H9 (cell line): ENCODE measurements at regions not wholly inside any gene's neighbourhood (a gene's known extent, or its start where the extent isn't known, plus 50 kb on each side); places are given as distances from the start of the nearest gene placed in this dataset.

Experiments
- DNase-seq: peaks from one replicate; pipeline ENCODE4 v3.0.0-alpha.2; 2017
- H2AFZ ChIP-seq: one replicate; pipeline ENCODE4 v1.6.1; 2013; ENCODE audit warnings: mild to moderate bottlenecking, low read length, control low read depth, moderate library complexity
- H2AK5ac ChIP-seq: 2 replicates; pipeline ENCODE4 v1.6.1; 2013; ENCODE audit warnings: low read length, control low read depth, mixed read lengths; ENCODE audit not compliant: insufficient read length
- H2BK120ac ChIP-seq: one replicate; pipeline ENCODE4 v1.6.1; 2013; ENCODE audit warnings: low read depth, mild to moderate bottlenecking, low read length, control low read depth, inconsistent platforms; ENCODE audit not compliant: poor library complexity, severe bottlenecking
- H2BK12ac ChIP-seq: 2 replicates; pipeline ENCODE4 v1.6.1; 2013; ENCODE audit warnings: low read length, control low read depth, mixed read lengths, low read depth; ENCODE audit not compliant: insufficient read length
- H2BK15ac ChIP-seq: 2 replicates; pipeline ENCODE4 v1.6.1; 2013; ENCODE audit warnings: low read depth, low read length, control low read depth
- H2BK20ac ChIP-seq: one replicate; pipeline ENCODE4 v1.6.1; 2013; ENCODE audit warnings: low read depth, mild to moderate bottlenecking, low read length, control low read depth, inconsistent platforms; ENCODE audit not compliant: poor library complexity, severe bottlenecking
- H2BK5ac ChIP-seq: 2 replicates; pipeline ENCODE4 v1.6.1; 2013; ENCODE audit warnings: low read length, control low read depth, mixed read lengths; ENCODE audit not compliant: insufficient read length
- H3K14ac ChIP-seq: 2 replicates; pipeline ENCODE4 v1.6.1; 2013; ENCODE audit warnings: low read length, control low read depth; ENCODE audit not compliant: insufficient read depth
- H3K18ac ChIP-seq: 2 replicates; pipeline ENCODE4 v1.6.1; 2013; ENCODE audit warnings: low read depth, mild to moderate bottlenecking, mixed read lengths, low read length, control low read depth; ENCODE audit not compliant: insufficient read length
- H3K23ac ChIP-seq: 2 replicates; pipeline ENCODE4 v1.6.1; 2013; ENCODE audit warnings: low read length, control low read depth, mixed read lengths, low read depth; ENCODE audit not compliant: insufficient read length
- H3K23me2 ChIP-seq: 2 replicates; pipeline ENCODE4 v1.6.1; 2013; ENCODE audit warnings: low read depth, mild to moderate bottlenecking, mixed read lengths, low read length, control low read depth; ENCODE audit not compliant: insufficient read length, poor library complexity, severe bottlenecking
- H3K27ac ChIP-seq: 2 replicates; pipeline ENCODE4 v1.5.1; 2013; ENCODE audit warnings: low read length, control low read depth, mixed read lengths, low read depth; ENCODE audit not compliant: insufficient read length
- H3K27me3 ChIP-seq: 2 replicates; pipeline ENCODE4 v1.6.1; 2013; ENCODE audit warnings: low read length, control low read depth, inconsistent platforms; ENCODE audit not compliant: insufficient read depth
- H3K4ac ChIP-seq: 2 replicates; pipeline ENCODE4 v1.6.1; 2013; ENCODE audit warnings: low read depth, mild to moderate bottlenecking, control low read depth, inconsistent platforms, low read length, moderate library complexity
- H3K4me1 ChIP-seq: 2 replicates; pipeline ENCODE4 v1.6.1; 2013; ENCODE audit warnings: low read length, control low read depth, inconsistent platforms; ENCODE audit not compliant: insufficient read depth
- H3K4me2 ChIP-seq: 2 replicates; pipeline ENCODE4 v1.6.1; 2013; ENCODE audit warnings: low read length, control low read depth, mixed read lengths; ENCODE audit not compliant: insufficient read length, insufficient read depth
- H3K56ac ChIP-seq: 2 replicates; pipeline ENCODE4 v1.6.1; 2013; ENCODE audit warnings: low read depth, mild to moderate bottlenecking, mixed read lengths, low read length, control low read depth; ENCODE audit not compliant: insufficient read length
- H3K79me1 ChIP-seq: 2 replicates; pipeline ENCODE4 v1.6.1; 2013; ENCODE audit warnings: low read depth, mild to moderate bottlenecking, moderate library complexity, low read length, control low read depth, inconsistent platforms; ENCODE audit not compliant: insufficient read depth, poor library complexity, severe bottlenecking
- H3K79me2 ChIP-seq: 2 replicates; pipeline ENCODE4 v1.6.1; 2013; ENCODE audit warnings: low read length, control low read depth, inconsistent platforms; ENCODE audit not compliant: insufficient read depth
- H3K9ac ChIP-seq: 2 replicates; pipeline ENCODE4 v1.6.1; 2013; ENCODE audit warnings: low read length, control low read depth, mixed read lengths; ENCODE audit not compliant: insufficient read length; ENCODE audit errors: extremely low read depth
- H3K9me3 ChIP-seq: one replicate; pipeline ENCODE4 v1.6.1; 2013; ENCODE audit warnings: low read depth, low read length, inconsistent platforms; ENCODE audit not compliant: control insufficient read depth
- H3T11ph ChIP-seq: one replicate; pipeline ENCODE4 v1.6.1; 2013; ENCODE audit warnings: mild to moderate bottlenecking, low read length, control low read depth, inconsistent platforms
- H4K20me1 ChIP-seq: one replicate; pipeline ENCODE4 v1.6.1; 2013; ENCODE audit not compliant: control insufficient read depth, insufficient read length, insufficient read depth
- H4K5ac ChIP-seq: 2 replicates; pipeline ENCODE4 v1.6.1; 2013; ENCODE audit warnings: low read depth, mild to moderate bottlenecking, mixed read lengths, low read length, control low read depth; ENCODE audit not compliant: insufficient read length
- H4K8ac ChIP-seq: replicated peaks from 2 replicates; pipeline ENCODE4 v1.6.1; 2013; ENCODE audit warnings: low read length, control low read depth, mixed read lengths, low read depth; ENCODE audit not compliant: insufficient read length
- H4K91ac ChIP-seq: 2 replicates; pipeline ENCODE4 v1.6.1; 2013; ENCODE audit warnings: low read depth, mild to moderate bottlenecking, moderate library complexity, mixed read lengths, low read length, control low read depth; ENCODE audit not compliant: insufficient read length
- H3K27ac Mint-ChIP-seq, 3 experiments: 2 replicates in 2 of 3; 3 replicates in 1 of 3; pipeline ENCODE4 v1.8.0; 2020 to 2021; ENCODE audit warnings: mixed read lengths in 3 of 3, mild to moderate bottlenecking in 1 of 3, moderate library complexity in 1 of 3
- H3K27me3 Mint-ChIP-seq: 2 replicates; pipeline ENCODE4 v1.8.0; 2021; ENCODE audit warnings: low read depth, mild to moderate bottlenecking, moderate library complexity, mixed read lengths
- H3K36me3 Mint-ChIP-seq, 3 experiments: 2 replicates in 2 of 3; 3 replicates in 1 of 3; pipeline ENCODE4 v1.8.0; 2020 to 2021; ENCODE audit warnings: low read depth in 3 of 3, mixed read lengths in 3 of 3; ENCODE audit not compliant: insufficient read depth in 1 of 3
- H3K4me1 Mint-ChIP-seq, 2 experiments: 2 replicates each; pipeline ENCODE4 v1.8.0; 2020; ENCODE audit warnings: mixed read lengths in 2 of 2
- H3K4me3 Mint-ChIP-seq, 2 experiments: 2 replicates in 1 of 2; 3 replicates in 1 of 2; pipeline ENCODE4 v1.8.0; 2020 to 2021; ENCODE audit warnings: mild to moderate bottlenecking in 2 of 2, mixed read lengths in 2 of 2, moderate library complexity in 1 of 2
- H3K9me3 Mint-ChIP-seq, 2 experiments: 2 replicates in 1 of 2; 3 replicates in 1 of 2; pipeline ENCODE4 v1.8.0; 2020; ENCODE audit warnings: mild to moderate bottlenecking in 2 of 2, mixed read lengths in 2 of 2, moderate library complexity in 1 of 2
- CTCF ChIP-seq: fragments of 200-600 bp; sonication (generic); conservative IDR thresholded peaks from 3 replicates; pipeline ENCODE4 v1.8.0; 2021; ENCODE audit warnings: antibody characterized with exemption, mild to moderate bottlenecking
- WGBS: extraction: QIAGEN DNeasy Blood & Tissue Kit; methylation state at CpG from one replicate; pipeline ENCODE4 v1.1.7; 2013; ENCODE audit warnings: missing lambda C conversion rate, low lambda C conversion rate, mixed read lengths; ENCODE audit not compliant: insufficient read length; ENCODE audit errors: extremely low coverage; 5-methylcytosine and 5-hydroxymethylcytosine counted together

- Histone ChIP-seq H3K9me3 (no peaks in the 10 kb centered on the region), H3K27me3 (no peaks in the 10 kb centered on the region), H3K79me2 (no peaks in the 10 kb centered on the region), H2BK20ac (no peak overlapping the region), H4K91ac (no peak overlapping the region), H3K27ac (no peak overlapping the region), H3K79me1 (no peaks in the 10 kb centered on the region), H3K18ac (no peak overlapping the region), H4K20me1 (no peaks in the 10 kb centered on the region), H3K4ac (no peak overlapping the region), H3K14ac (no peak overlapping the region), H2BK5ac (no peak overlapping the region), H2BK12ac (no peak overlapping the region), H3K23ac (no peak overlapping the region), H3K23me2 (no peaks in the 10 kb centered on the region), H4K8ac (no peak overlapping the region), H3K4me1 (peaks cover under 1% of the 10 kb centered on the region; the same call in 1 of the 2 replicates), H3T11ph (no peak overlapping the region), H3K9ac (no peak overlapping the region), H3K4me2 (no peak overlapping the region), H2BK120ac (no peak overlapping the region), H2AK5ac (no peak overlapping the region), H2BK15ac (no peak overlapping the region), H4K5ac (no peak overlapping the region), H3K56ac (no peak overlapping the region), H2AFZ (no peak overlapping the region)
- no peaks in the 10 kb centered on the region for H3K27me3 Mint-ChIP-seq
- H3K27ac Mint-ChIP-seq, result no peak overlapping the region
- H3K4me3 Mint-ChIP-seq, result no peak overlapping the region
- H3K4me1 Mint-ChIP-seq, result peaks cover 26 to 28% of the 10 kb centered on the region in 2 experiments
- H3K9me3 Mint-ChIP-seq, result no peaks in the 10 kb centered on the region
- no peak for DNase-seq
- no peak for TF ChIP-seq CTCF
- no peaks in the 10 kb centered on the region for H3K36me3 Mint-ChIP-seq
- WGBS, result no CpG with 5 or more reads among the region's 1 CpG
Measured at GRCh38 chr5:125331987-125332598, 585.7 kb upstream of the ZNF608 start.
